ENCODE measurements at regions not wholly inside any gene's neighbourhood (a gene's known extent, or its start where the extent isn't known, plus 50 kb on each side); places are given as distances from the start of the nearest gene placed in this dataset.

GRCh38 chr10:33453081-33454025 is 118.9 kb upstream of the NRP1 start:
- Mint-ChIP-seq H3K9me3 (peaks cover 3% of the 10 kb centered on the region), H3K4me1 (no peaks in the 10 kb centered on the region), H3K36me3 (ENCODE audit: low read depth) (no peaks in the 10 kb centered on the region), H3K27me3 (peaks cover 12% of the 10 kb centered on the region), H3K4me3 (no peak overlapping the region), H3K27ac (no peak overlapping the region)
- no peak for ATAC-seq (replicated peaks)

- Mint-ChIP-seq H3K27me3 (peaks cover 12% of the 10 kb centered on the region), H3K4me3 (no peak overlapping the region), H3K9me3 (peaks cover 3% of the 10 kb centered on the region), H3K36me3 (ENCODE audit: low read depth) (no peaks in the 10 kb centered on the region), H3K4me1 (no peaks in the 10 kb centered on the region), H3K27ac (no peak overlapping the region)
- no peak for ATAC-seq (replicated peaks)
Measured at GRCh38 chr10:33448421-33449140, 114.1 kb upstream of the NRP1 start.

- H3K27ac Mint-ChIP-seq = no peak overlapping the region
- H3K4me3 Mint-ChIP-seq = no peak overlapping the region
- no peaks in the 10 kb centered on the region for H3K36me3 Mint-ChIP-seq (ENCODE audit: low read depth)
- H3K9me3 Mint-ChIP-seq = no peaks in the 10 kb centered on the region
- H3K27me3 Mint-ChIP-seq = peaks cover 18% of the 10 kb centered on the region
- ATAC-seq (replicated peaks) = no peak
- no peaks in the 10 kb centered on the region for H3K4me1 Mint-ChIP-seq
Measured at GRCh38 chr10:33441561-33441960, 107.1 kb upstream of the NRP1 start.

- Mint-ChIP-seq H3K36me3 (ENCODE audit: low read depth) (no peaks in the 10 kb centered on the region), H3K4me3 (no peak overlapping the region), H3K9me3 (no peaks in the 10 kb centered on the region), H3K27me3 (peaks cover 24% of the 10 kb centered on the region), H3K27ac (no peak overlapping the region), H3K4me1 (no peaks in the 10 kb centered on the region)
- no peak for ATAC-seq (replicated peaks)
Measured at GRCh38 chr10:33434933-33435332, 100.5 kb upstream of the NRP1 start.

- Mint-ChIP-seq H3K4me3 (no peak overlapping the region), H3K27ac (no peak overlapping the region), H3K9me3 (no peaks in the 10 kb centered on the region), H3K36me3 (ENCODE audit: low read depth) (no peaks in the 10 kb centered on the region), H3K27me3 (peaks cover 15% of the 10 kb centered on the region), H3K4me1 (no peaks in the 10 kb centered on the region)
- ATAC-seq (replicated peaks) = no peak
Measured at GRCh38 chr10:33428682-33429081, 94.2 kb upstream of the NRP1 start.

- no peaks in the 10 kb centered on the region for H3K9me3 Mint-ChIP-seq
- H3K4me3 Mint-ChIP-seq = no peak overlapping the region
- ATAC-seq (replicated peaks) = no peak
- no peak overlapping the region for H3K27ac Mint-ChIP-seq
- H3K4me1 Mint-ChIP-seq = peaks cover 3% of the 10 kb centered on the region
- H3K27me3 Mint-ChIP-seq = peaks cover 16% of the 10 kb centered on the region
- H3K36me3 Mint-ChIP-seq (ENCODE audit: low read depth) = no peaks in the 10 kb centered on the region
Measured at GRCh38 chr10:33423154-33423529, 88.7 kb upstream of the NRP1 start.

GRCh38 chr10:33422471-33423153 is 88.1 kb upstream of the NRP1 start:
- H3K4me3 Mint-ChIP-seq = no peak overlapping the region
- no peak for ATAC-seq (replicated peaks)
- H3K27ac Mint-ChIP-seq = no peak overlapping the region
- peaks cover 20% of the 10 kb centered on the region for H3K27me3 Mint-ChIP-seq
- no peaks in the 10 kb centered on the region for H3K9me3 Mint-ChIP-seq
- H3K36me3 Mint-ChIP-seq (ENCODE audit: low read depth) = no peaks in the 10 kb centered on the region
- peaks cover 3% of the 10 kb centered on the region for H3K4me1 Mint-ChIP-seq

GRCh38 chr10:33421789-33422462 is 87.5 kb upstream of the NRP1 start:
- H3K27me3 Mint-ChIP-seq = peaks cover 20% of the 10 kb centered on the region

GRCh38 chr10:33419311-33419710 is 84.8 kb upstream of the NRP1 start:
- no peak for ATAC-seq (replicated peaks)
- Mint-ChIP-seq H3K4me3 (no peak overlapping the region), H3K27ac (no peak overlapping the region), H3K4me1 (peaks cover 3% of the 10 kb centered on the region), H3K27me3 (peaks cover 22% of the 10 kb centered on the region), H3K9me3 (no peaks in the 10 kb centered on the region), H3K36me3 (ENCODE audit: low read depth) (no peaks in the 10 kb centered on the region)

More at GRCh38 chr10:33421789-33422462, 87.5 kb upstream of the NRP1 start:
- no peak overlapping the region for H3K27ac Mint-ChIP-seq
- no peaks in the 10 kb centered on the region for H3K9me3 Mint-ChIP-seq
- H3K4me3 Mint-ChIP-seq = no peak overlapping the region
- no peak for ATAC-seq (replicated peaks)
- H3K4me1 Mint-ChIP-seq = peaks cover 3% of the 10 kb centered on the region
- no peaks in the 10 kb centered on the region for H3K36me3 Mint-ChIP-seq (ENCODE audit: low read depth)

- Mint-ChIP-seq H3K36me3 (ENCODE audit: low read depth) (no peaks in the 10 kb centered on the region), H3K4me3 (no peak overlapping the region), H3K27me3 (peaks cover 22% of the 10 kb centered on the region), H3K4me1 (peaks cover 3% of the 10 kb centered on the region), H3K9me3 (no peaks in the 10 kb centered on the region), H3K27ac (no peak overlapping the region)
- ATAC-seq (replicated peaks) = no peak
Measured at GRCh38 chr10:33418301-33418700, 83.8 kb upstream of the NRP1 start.

GRCh38 chr10:33416691-33417090 is 82.2 kb upstream of the NRP1 start:
- H3K4me1 Mint-ChIP-seq = peaks cover 3% of the 10 kb centered on the region
- H3K27ac Mint-ChIP-seq = no peak overlapping the region
- H3K36me3 Mint-ChIP-seq (ENCODE audit: low read depth) = no peaks in the 10 kb centered on the region
- H3K9me3 Mint-ChIP-seq = no peaks in the 10 kb centered on the region
- H3K27me3 Mint-ChIP-seq = peaks cover 31% of the 10 kb centered on the region
- ATAC-seq (replicated peaks) = no peak
- H3K4me3 Mint-ChIP-seq = no peak overlapping the region

GRCh38 chr10:33416209-33416608 is 81.7 kb upstream of the NRP1 start:
- no peak overlapping the region for H3K27ac Mint-ChIP-seq
- no peaks in the 10 kb centered on the region for H3K9me3 Mint-ChIP-seq
- peak; percentile 87 for ATAC-seq (replicated peaks)
- H3K4me1 Mint-ChIP-seq = peaks cover 3% of the 10 kb centered on the region
- no peaks in the 10 kb centered on the region for H3K36me3 Mint-ChIP-seq (ENCODE audit: low read depth)
- H3K27me3 Mint-ChIP-seq = peaks cover 35% of the 10 kb centered on the region
- no peak overlapping the region for H3K4me3 Mint-ChIP-seq

- Mint-ChIP-seq H3K36me3 (ENCODE audit: low read depth) (no peaks in the 10 kb centered on the region), H3K27me3 (peaks cover 31% of the 10 kb centered on the region), H3K4me3 (no peak overlapping the region), H3K27ac (no peak overlapping the region), H3K9me3 (no peaks in the 10 kb centered on the region), H3K4me1 (peaks cover under 1% of the 10 kb centered on the region)
- no peak for ATAC-seq (replicated peaks)
Measured at GRCh38 chr10:33414841-33415240, 80.4 kb upstream of the NRP1 start.

- Mint-ChIP-seq H3K9me3 (no peaks in the 10 kb centered on the region), H3K27me3 (peaks cover 35% of the 10 kb centered on the region), H3K36me3 (ENCODE audit: low read depth) (no peaks in the 10 kb centered on the region), H3K4me1 (no peaks in the 10 kb centered on the region), H3K4me3 (no peak overlapping the region), H3K27ac (no peak overlapping the region)
- peak; percentile 68 for ATAC-seq (replicated peaks)
Measured at GRCh38 chr10:33412653-33413361, 78.3 kb upstream of the NRP1 start.
